NCI-H510A (cell line): ENCODE measurements at regions not wholly inside any gene's neighbourhood (a gene's known extent, or its start where the extent isn't known, plus 50 kb on each side); places are given as distances from the start of the nearest gene placed in this dataset.
"Not testable (repeated sequence)": the region's sequence is repeated elsewhere in the genome, so short reads cannot be mapped to it uniquely, and the experiment has no call there.

Experiments
- DNase-seq: peaks from one replicate; lab custom pipeline; 2025; lab: John Stamatoyannopoulos, UW

- no peak for DNase-seq
These were observed 91.5 kb upstream of the TBC1D5 start for GRCh38 chr3:17833786-17834559.

GRCh38 chr3:17832016-17832415, 89.6 kb upstream of the TBC1D5 start:
- DNase-seq, result no peak

- DNase-seq, result no peak
These were observed 88.9 kb upstream of the TBC1D5 start for GRCh38 chr3:17831366-17831765.

- no peak for DNase-seq
These were observed 88.4 kb upstream of the TBC1D5 start for GRCh38 chr3:17830788-17831187.

GRCh38 chr3:17828388-17828787, 86.0 kb upstream of the TBC1D5 start:
- DNase-seq, result no peak

- DNase-seq, result no peak
These were observed 82.9 kb upstream of the TBC1D5 start for GRCh38 chr3:17825298-17825697.

GRCh38 chr3:17823816-17824215, 81.4 kb upstream of the TBC1D5 start:
- no peak for DNase-seq

- no peak for DNase-seq
These were observed 80.6 kb upstream of the TBC1D5 start for GRCh38 chr3:17823036-17823435.

- DNase-seq, result no peak
These were observed 78.3 kb upstream of the TBC1D5 start for GRCh38 chr3:17820704-17821103.

GRCh38 chr3:17820275-17820674, 77.8 kb upstream of the TBC1D5 start:
- no peak for DNase-seq

- not testable (repeated sequence) for DNase-seq
These were observed 75.5 kb upstream of the TBC1D5 start for GRCh38 chr3:17817973-17818372.

- no peak for DNase-seq
These were observed 75.1 kb upstream of the TBC1D5 start for GRCh38 chr3:17817545-17817944.

- not testable (repeated sequence) for DNase-seq
These were observed 74.4 kb upstream of the TBC1D5 start for GRCh38 chr3:17816839-17817238.

- not testable (repeated sequence) for DNase-seq
These were observed 69.9 kb upstream of the TBC1D5 start for GRCh38 chr3:17812328-17812727.

GRCh38 chr3:17811646-17812045, 69.2 kb upstream of the TBC1D5 start:
- no peak for DNase-seq

- DNase-seq, result no peak
These were observed 68.3 kb upstream of the TBC1D5 start for GRCh38 chr3:17810759-17811158.

- DNase-seq, result no peak
These were observed 66.6 kb upstream of the TBC1D5 start for GRCh38 chr3:17808994-17809393.

GRCh38 chr3:17806876-17807275, 64.4 kb upstream of the TBC1D5 start:
- no peak for DNase-seq

- DNase-seq, result no peak
These were observed 63.8 kb upstream of the TBC1D5 start for GRCh38 chr3:17806201-17806600.

- DNase-seq, result no peak
These were observed 63.1 kb upstream of the TBC1D5 start for GRCh38 chr3:17805461-17805940.

GRCh38 chr3:17802950-17803349, 60.5 kb upstream of the TBC1D5 start:
- DNase-seq, result no peak

- DNase-seq, result no peak
These were observed 58.7 kb upstream of the TBC1D5 start for GRCh38 chr3:17801131-17801530.

GRCh38 chr3:17800232-17800631, 57.8 kb upstream of the TBC1D5 start:
- no peak for DNase-seq

- DNase-seq, result no peak
These were observed 56.9 kb upstream of the TBC1D5 start for GRCh38 chr3:17799312-17799711.
